ENCODE measurements at regions not wholly inside any gene's neighbourhood (a gene's known extent, or its start where the extent isn't known, plus 50 kb on each side); places are given as distances from the start of the nearest gene placed in this dataset.

DNA sequence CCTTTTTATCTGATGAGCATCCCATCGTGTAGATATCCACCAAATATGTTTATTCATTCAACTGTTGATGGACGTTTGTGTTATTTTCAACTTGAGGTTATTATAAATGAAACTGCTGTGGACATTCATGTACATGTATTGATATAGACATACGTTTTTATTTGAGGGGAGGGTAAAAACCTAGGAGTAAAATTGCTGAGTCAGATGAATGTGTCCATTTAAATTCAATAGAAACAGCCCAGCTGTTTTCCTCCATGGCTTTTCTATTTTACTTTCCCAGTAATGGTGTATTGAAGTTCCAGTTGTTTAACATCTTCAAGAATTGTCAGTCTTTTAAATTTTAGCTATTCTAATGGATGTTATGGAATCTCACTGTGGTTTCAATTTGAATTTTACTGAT, 348.7 kb upstream of the GALNTL6 start:
- no peaks in the 10 kb centered on the region for H3K4me1 ChIP-seq (ENCODE audit: control insufficient read depth in 2 of 2, insufficient read depth in 2 of 2, low read length in 2 of 2)
- no peaks in the 10 kb centered on the region for H3K36me3 ChIP-seq (ENCODE audit: control insufficient read depth in 2 of 2, insufficient read depth in 2 of 2, low read length in 1 of 2)
- 90% methylated on average over 3 of the region's 3 CpGs for WGBS

GRCh38 chr4:171461191-171461590, 352.0 kb upstream of the GALNTL6 start:
- Histone ChIP-seq H3K36me3 (ENCODE audit: control insufficient read depth in 2 of 2, insufficient read depth in 2 of 2, low read length in 1 of 2) (no peaks in the 10 kb centered on the region), H3K9me3 (ENCODE audit: control insufficient read depth in 2 of 2, insufficient read depth in 1 of 2, low read length in 1 of 2) (no peaks in the 10 kb centered on the region), H3K27ac (ENCODE audit: low read depth in 1 of 2, low read length in 1 of 2) (no peak overlapping the region), H3K27me3 (ENCODE audit: control insufficient read depth in 2 of 2, insufficient read depth in 1 of 2, low read length in 1 of 2) (no peaks in the 10 kb centered on the region), H3K4me3 (ENCODE audit: low read length in 2 of 2) (no peak overlapping the region), H3K4me1 (ENCODE audit: control insufficient read depth in 2 of 2, insufficient read depth in 2 of 2, low read length in 2 of 2) (no peaks in the 10 kb centered on the region)
- DNase-seq (ENCODE audit: low read depth in 6 of 9, low spot score in 9 of 9) = no peak

More for the DNA sequence above, 348.7 kb upstream of the GALNTL6 start:
- no peak for DNase-seq (ENCODE audit: low read depth in 6 of 9, low spot score in 9 of 9)
- H3K9me3 ChIP-seq (ENCODE audit: control insufficient read depth in 2 of 2, insufficient read depth in 1 of 2, low read length in 1 of 2) = no peaks in the 10 kb centered on the region
- H3K4me3 ChIP-seq (ENCODE audit: low read length in 2 of 2) = no peak overlapping the region
- H3K27ac ChIP-seq (ENCODE audit: low read depth in 1 of 2, low read length in 1 of 2) = no peak overlapping the region
- H3K27me3 ChIP-seq (ENCODE audit: control insufficient read depth in 2 of 2, insufficient read depth in 1 of 2, low read length in 1 of 2) = no peaks in the 10 kb centered on the region

DNA sequence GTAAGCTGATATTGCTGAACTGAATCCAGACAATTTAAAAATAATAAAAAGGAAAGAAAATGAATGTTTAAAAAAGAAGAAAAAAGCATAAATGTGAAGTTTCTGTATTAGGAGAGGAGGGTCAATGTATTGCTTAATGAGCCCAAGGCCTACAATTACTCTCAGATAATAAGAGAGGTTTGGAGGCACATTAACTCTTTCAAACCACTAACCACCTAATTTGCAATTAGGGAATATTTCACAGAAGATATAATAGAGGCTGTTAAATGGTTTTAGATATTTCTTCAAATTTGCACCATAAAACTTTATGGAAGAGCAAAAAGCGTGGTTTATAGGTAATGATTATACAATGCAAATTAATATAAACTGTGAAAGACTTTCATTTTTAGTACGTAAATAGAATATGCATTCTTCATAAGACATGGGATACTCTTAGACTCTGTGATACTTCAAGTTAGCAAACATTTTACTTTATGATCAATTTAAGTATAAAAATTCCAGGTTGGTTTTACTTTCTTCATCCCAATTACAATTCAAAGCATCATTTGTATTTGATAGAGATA, 364.2 kb upstream of the GALNTL6 start:
- 98% methylated on average over 2 of the region's 2 CpGs for WGBS
- no peaks in the 10 kb centered on the region for H3K36me3 ChIP-seq (ENCODE audit: control insufficient read depth in 2 of 2, insufficient read depth in 2 of 2, low read length in 1 of 2)
- no peaks in the 10 kb centered on the region for H3K27me3 ChIP-seq (ENCODE audit: control insufficient read depth in 2 of 2, insufficient read depth in 1 of 2, low read length in 1 of 2)
- H3K9me3 ChIP-seq (ENCODE audit: control insufficient read depth in 2 of 2, insufficient read depth in 1 of 2, low read length in 1 of 2) = no peaks in the 10 kb centered on the region
- no peak for DNase-seq (ENCODE audit: low read depth in 6 of 9, low spot score in 9 of 9)
- no peak overlapping the region for H3K4me3 ChIP-seq (ENCODE audit: low read length in 2 of 2)
- no peak overlapping the region for H3K27ac ChIP-seq (ENCODE audit: low read depth in 1 of 2, low read length in 1 of 2)
- no peaks in the 10 kb centered on the region for H3K4me1 ChIP-seq (ENCODE audit: control insufficient read depth in 2 of 2, insufficient read depth in 2 of 2, low read length in 2 of 2)

- WGBS = 96% methylated on average over 2 of the region's 2 CpGs
- Histone ChIP-seq H3K9me3 (ENCODE audit: control insufficient read depth in 2 of 2, insufficient read depth in 1 of 2, low read length in 1 of 2) (no peaks in the 10 kb centered on the region), H3K4me3 (ENCODE audit: low read length in 2 of 2) (no peak overlapping the region), H3K27ac (ENCODE audit: low read depth in 1 of 2, low read length in 1 of 2) (no peak overlapping the region), H3K27me3 (ENCODE audit: control insufficient read depth in 2 of 2, insufficient read depth in 1 of 2, low read length in 1 of 2) (no peaks in the 10 kb centered on the region), H3K4me1 (ENCODE audit: control insufficient read depth in 2 of 2, insufficient read depth in 2 of 2, low read length in 2 of 2) (no peaks in the 10 kb centered on the region), H3K36me3 (ENCODE audit: control insufficient read depth in 2 of 2, insufficient read depth in 2 of 2, low read length in 1 of 2) (no peaks in the 10 kb centered on the region)
- no peak for DNase-seq (ENCODE audit: low read depth in 6 of 9, low spot score in 9 of 9)
Observed at GRCh38 chr4:171448358-171448757, 364.8 kb upstream of the GALNTL6 start.

GRCh38 chr4:171441300-171441941, 371.8 kb upstream of the GALNTL6 start:
- Histone ChIP-seq H3K4me1 (ENCODE audit: control insufficient read depth in 2 of 2, insufficient read depth in 2 of 2, low read length in 2 of 2) (no peaks in the 10 kb centered on the region), H3K27me3 (ENCODE audit: control insufficient read depth in 2 of 2, insufficient read depth in 1 of 2, low read length in 1 of 2) (no peaks in the 10 kb centered on the region), H3K9me3 (ENCODE audit: control insufficient read depth in 2 of 2, insufficient read depth in 1 of 2, low read length in 1 of 2) (no peaks in the 10 kb centered on the region), H3K36me3 (ENCODE audit: control insufficient read depth in 2 of 2, insufficient read depth in 2 of 2, low read length in 1 of 2) (no peaks in the 10 kb centered on the region), H3K4me3 (ENCODE audit: low read length in 2 of 2) (no peak overlapping the region), H3K27ac (ENCODE audit: low read depth in 1 of 2, low read length in 1 of 2) (no peak overlapping the region)
- 88% methylated on average over 1 of the region's 1 CpG for WGBS
- no peak for DNase-seq (ENCODE audit: low read depth in 6 of 9, low spot score in 9 of 9)

- Histone ChIP-seq H3K4me1 (ENCODE audit: control insufficient read depth in 2 of 2, insufficient read depth in 2 of 2, low read length in 2 of 2) (no peaks in the 10 kb centered on the region), H3K36me3 (ENCODE audit: control insufficient read depth in 2 of 2, insufficient read depth in 2 of 2, low read length in 1 of 2) (no peaks in the 10 kb centered on the region), H3K27me3 (ENCODE audit: control insufficient read depth in 2 of 2, insufficient read depth in 1 of 2, low read length in 1 of 2) (no peaks in the 10 kb centered on the region), H3K4me3 (ENCODE audit: low read length in 2 of 2) (no peak overlapping the region), H3K27ac (ENCODE audit: low read depth in 1 of 2, low read length in 1 of 2) (no peak overlapping the region), H3K9me3 (ENCODE audit: control insufficient read depth in 2 of 2, insufficient read depth in 1 of 2, low read length in 1 of 2) (no peaks in the 10 kb centered on the region)
- no peak for DNase-seq (ENCODE audit: low read depth in 6 of 9, low spot score in 9 of 9)
Observed at GRCh38 chr4:171433674-171434073, 379.5 kb upstream of the GALNTL6 start.

- no peak for DNase-seq (ENCODE audit: low read depth in 6 of 9, low spot score in 9 of 9)
- H3K27ac ChIP-seq (ENCODE audit: low read depth in 1 of 2, low read length in 1 of 2) = no peak overlapping the region
Observed at GRCh38 chr4:171432536-171432935, 380.7 kb upstream of the GALNTL6 start.

GRCh38 chr4:171430495-171430894, 382.7 kb upstream of the GALNTL6 start:
- H3K36me3 ChIP-seq (ENCODE audit: control insufficient read depth in 2 of 2, insufficient read depth in 2 of 2, low read length in 1 of 2) = no peaks in the 10 kb centered on the region
- DNase-seq (ENCODE audit: low read depth in 6 of 9, low spot score in 9 of 9) = no peak
- no peaks in the 10 kb centered on the region for H3K4me1 ChIP-seq (ENCODE audit: control insufficient read depth in 2 of 2, insufficient read depth in 2 of 2, low read length in 2 of 2)
- no peak overlapping the region for H3K27ac ChIP-seq (ENCODE audit: low read depth in 1 of 2, low read length in 1 of 2)
- WGBS = 98% methylated on average over 3 of the region's 3 CpGs
- H3K27me3 ChIP-seq (ENCODE audit: control insufficient read depth in 2 of 2, insufficient read depth in 1 of 2, low read length in 1 of 2) = no peaks in the 10 kb centered on the region
- no peaks in the 10 kb centered on the region for H3K9me3 ChIP-seq (ENCODE audit: control insufficient read depth in 2 of 2, insufficient read depth in 1 of 2, low read length in 1 of 2)
- H3K4me3 ChIP-seq (ENCODE audit: low read length in 2 of 2) = no peak overlapping the region

More at GRCh38 chr4:171432536-171432935, 380.7 kb upstream of the GALNTL6 start:
- Histone ChIP-seq H3K4me3 (ENCODE audit: low read length in 2 of 2) (no peak overlapping the region), H3K27me3 (ENCODE audit: control insufficient read depth in 2 of 2, insufficient read depth in 1 of 2, low read length in 1 of 2) (no peaks in the 10 kb centered on the region), H3K36me3 (ENCODE audit: control insufficient read depth in 2 of 2, insufficient read depth in 2 of 2, low read length in 1 of 2) (no peaks in the 10 kb centered on the region), H3K9me3 (ENCODE audit: control insufficient read depth in 2 of 2, insufficient read depth in 1 of 2, low read length in 1 of 2) (no peaks in the 10 kb centered on the region), H3K4me1 (ENCODE audit: control insufficient read depth in 2 of 2, insufficient read depth in 2 of 2, low read length in 2 of 2) (no peaks in the 10 kb centered on the region)

DNA sequence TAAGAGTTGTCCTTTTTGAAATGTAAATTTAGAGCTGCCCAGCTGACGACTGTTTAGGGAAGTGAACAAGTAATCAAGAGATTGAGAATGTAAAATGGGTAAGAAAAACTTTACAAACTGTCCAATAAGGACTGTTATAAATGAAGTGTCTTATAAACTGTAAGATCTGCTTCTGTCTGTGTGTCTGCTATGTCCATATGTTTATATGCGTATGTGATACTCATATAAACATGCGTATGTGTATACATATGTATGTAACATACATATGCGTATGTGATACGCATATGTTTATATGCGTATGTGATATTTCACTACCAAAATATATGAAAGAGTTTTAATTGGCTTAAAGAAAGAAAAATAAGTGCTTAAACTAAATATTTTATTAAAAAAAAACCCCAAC, 416.0 kb upstream of the GALNTL6 start:
- Histone ChIP-seq H3K4me1 (ENCODE audit: control insufficient read depth in 2 of 2, insufficient read depth in 2 of 2, low read length in 2 of 2) (no peaks in the 10 kb centered on the region), H3K36me3 (ENCODE audit: control insufficient read depth in 2 of 2, insufficient read depth in 2 of 2, low read length in 1 of 2) (no peaks in the 10 kb centered on the region), H3K27me3 (ENCODE audit: control insufficient read depth in 2 of 2, insufficient read depth in 1 of 2, low read length in 1 of 2) (no peaks in the 10 kb centered on the region), H3K9me3 (ENCODE audit: control insufficient read depth in 2 of 2, insufficient read depth in 1 of 2, low read length in 1 of 2) (no peaks in the 10 kb centered on the region), H3K27ac (ENCODE audit: low read depth in 1 of 2, low read length in 1 of 2) (no peak overlapping the region), H3K4me3 (ENCODE audit: low read length in 2 of 2) (no peak overlapping the region)
- DNase-seq (ENCODE audit: low read depth in 6 of 9, low spot score in 9 of 9) = no peak
- 97% methylated on average over 6 of the region's 6 CpGs for WGBS

All from thymus (tissue), 11 donors.